GM06990 (cell line): ENCODE measurements at regions not wholly inside any gene's neighbourhood (a gene's known extent, or its start where the extent isn't known, plus 50 kb on each side); places are given as distances from the start of the nearest gene placed in this dataset.

ENCODE experiments used
- DNase-seq: peaks from one replicate; pipeline ENCODE4 v3.0.0-alpha.2; 2011; ENCODE audit not compliant: insufficient read length; ENCODE audit errors: extremely low read depth
- H3K27me3 ChIP-seq: replicated peaks from 2 replicates; pipeline ENCODE4 v1.6.0; 2011; ENCODE audit warnings: low read length; ENCODE audit not compliant: control insufficient read depth, insufficient read depth
- H3K36me3 ChIP-seq: 2 replicates; pipeline ENCODE4 v1.5.1; 2011; ENCODE audit warnings: low read length; ENCODE audit not compliant: control insufficient read depth, insufficient read depth
- H3K4me3 ChIP-seq: replicated peaks from 2 replicates; pipeline ENCODE4 v1.5.1; 2011; ENCODE audit warnings: low read depth, mild to moderate bottlenecking, control low read depth, low read length
- CTCF ChIP-seq: IDR thresholded peaks from 2 replicates; pipeline ENCODE4 v1.5.1; 2011; ENCODE audit warnings: low read length, control low read depth, mild to moderate bottlenecking, inconsistent platforms; ENCODE audit not compliant: insufficient read depth, poor library complexity, severe bottlenecking

- no peak for TF ChIP-seq CTCF
- no peak for DNase-seq
- H3K27me3 ChIP-seq, result no peaks in the 10 kb centered on the region
- H3K36me3 ChIP-seq, result no peaks in the 10 kb centered on the region
- H3K4me3 ChIP-seq, result no peak overlapping the region
Measured at GRCh38 chr13:74683411-74683810, 549.2 kb upstream of the KLF12 start.

DNA sequence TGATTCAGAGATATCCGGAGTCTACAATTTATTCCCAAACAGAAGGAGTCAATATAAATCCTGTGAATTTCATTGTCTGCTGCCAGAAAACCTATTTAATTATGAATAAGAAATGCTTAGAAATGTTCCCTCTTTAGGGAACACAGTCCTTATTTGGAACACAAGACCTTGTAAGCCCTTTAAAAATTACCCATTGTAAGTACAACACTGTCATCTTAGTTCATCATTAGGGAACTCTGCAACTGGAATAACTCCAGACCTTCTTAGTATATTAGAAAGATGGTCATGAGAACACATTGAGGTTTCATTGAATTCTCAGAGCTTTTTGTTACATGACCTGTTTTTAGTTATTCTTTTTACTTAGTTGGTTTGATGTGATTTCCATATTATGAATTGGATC lies 548.5 kb upstream of the KLF12 start:
- no peaks in the 10 kb centered on the region for H3K36me3 ChIP-seq
- no peak overlapping the region for H3K4me3 ChIP-seq
- DNase-seq, result no peak
- H3K27me3 ChIP-seq, result no peaks in the 10 kb centered on the region
- TF ChIP-seq CTCF, result no peak

GRCh38 chr13:74681891-74682290 lies 547.7 kb upstream of the KLF12 start:
- H3K36me3 ChIP-seq, result no peaks in the 10 kb centered on the region
- TF ChIP-seq CTCF, result no peak

GRCh38 chr13:74678308-74678965 lies 544.2 kb upstream of the KLF12 start:
- no peak for TF ChIP-seq CTCF
- no peaks in the 10 kb centered on the region for H3K27me3 ChIP-seq

More at GRCh38 chr13:74681891-74682290, 547.7 kb upstream of the KLF12 start:
- Histone ChIP-seq H3K4me3 (no peak overlapping the region), H3K27me3 (no peaks in the 10 kb centered on the region)
- no peak for DNase-seq

GRCh38 chr13:74675972-74676371 lies 541.8 kb upstream of the KLF12 start:
- no peak for TF ChIP-seq CTCF
- DNase-seq, result no peak
- no peaks in the 10 kb centered on the region for H3K36me3 ChIP-seq
- no peaks in the 10 kb centered on the region for H3K27me3 ChIP-seq
- no peak overlapping the region for H3K4me3 ChIP-seq

More at GRCh38 chr13:74678308-74678965, 544.2 kb upstream of the KLF12 start:
- no peak overlapping the region for H3K4me3 ChIP-seq
- no peaks in the 10 kb centered on the region for H3K36me3 ChIP-seq
- no peak for DNase-seq

DNA sequence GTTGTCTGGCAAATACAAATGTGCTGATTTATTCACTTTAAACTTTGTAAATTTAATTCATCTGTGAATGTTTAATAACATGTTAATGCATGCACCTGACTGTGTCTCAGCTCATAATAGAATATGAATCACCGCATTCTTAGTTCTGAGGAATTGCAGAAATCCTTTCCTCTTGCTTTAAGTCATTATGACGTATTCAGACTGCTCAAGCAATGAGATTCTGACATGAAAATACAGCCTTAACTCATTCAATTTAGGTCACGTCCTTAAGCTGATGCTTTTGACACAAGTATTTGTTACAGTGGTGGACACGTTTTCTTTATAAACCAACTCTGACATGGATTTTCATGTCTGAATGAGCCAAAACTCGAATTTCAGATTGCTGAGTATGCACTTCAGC lies 541.0 kb upstream of the KLF12 start:
- TF ChIP-seq CTCF, result no peak
- Histone ChIP-seq H3K4me3 (no peak overlapping the region), H3K27me3 (no peaks in the 10 kb centered on the region), H3K36me3 (no peaks in the 10 kb centered on the region)
- DNase-seq, result no peak
